ENCODE measurements at regions not wholly inside any gene's neighbourhood (a gene's known extent, or its start where the extent isn't known, plus 50 kb on each side); places are given as distances from the start of the nearest gene placed in this dataset.

DNA sequence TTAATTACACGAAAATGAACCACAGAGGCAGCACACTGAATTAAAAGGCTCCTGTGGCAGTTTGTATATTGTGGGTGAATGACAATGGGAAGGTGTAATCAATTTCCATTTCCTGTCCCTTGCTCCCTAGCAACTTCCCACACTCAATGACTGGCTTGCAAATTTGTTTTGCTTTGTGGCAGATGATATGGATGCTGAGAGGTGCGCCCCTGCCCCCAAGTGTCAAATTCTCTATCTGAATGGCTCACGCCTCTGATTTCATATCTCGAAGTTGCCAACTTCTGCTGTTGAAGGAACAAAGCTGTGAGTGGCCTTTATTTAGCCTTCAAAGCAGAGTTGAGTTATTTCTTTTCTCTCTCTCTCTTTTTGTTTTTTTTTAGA lies 86.0 kb downstream of the FOXD2 start:
- H3K27me3 ChIP-seq = no peaks in the 10 kb centered on the region
- intact Hi-C loops (cut with DNase I; ENCODE audit: low total_unique reads) = no loop called here
- no peak overlapping the region for H3K4me3 ChIP-seq
- H3K36me3 ChIP-seq = no peaks in the 10 kb centered on the region
- peaks cover 0 to 1% (median 0%) of the 10 kb centered on the region in 3 donors for H3K9me3 ChIP-seq
- no peak overlapping the region for H3K27ac ChIP-seq
- TF ChIP-seq, protein P1, sequence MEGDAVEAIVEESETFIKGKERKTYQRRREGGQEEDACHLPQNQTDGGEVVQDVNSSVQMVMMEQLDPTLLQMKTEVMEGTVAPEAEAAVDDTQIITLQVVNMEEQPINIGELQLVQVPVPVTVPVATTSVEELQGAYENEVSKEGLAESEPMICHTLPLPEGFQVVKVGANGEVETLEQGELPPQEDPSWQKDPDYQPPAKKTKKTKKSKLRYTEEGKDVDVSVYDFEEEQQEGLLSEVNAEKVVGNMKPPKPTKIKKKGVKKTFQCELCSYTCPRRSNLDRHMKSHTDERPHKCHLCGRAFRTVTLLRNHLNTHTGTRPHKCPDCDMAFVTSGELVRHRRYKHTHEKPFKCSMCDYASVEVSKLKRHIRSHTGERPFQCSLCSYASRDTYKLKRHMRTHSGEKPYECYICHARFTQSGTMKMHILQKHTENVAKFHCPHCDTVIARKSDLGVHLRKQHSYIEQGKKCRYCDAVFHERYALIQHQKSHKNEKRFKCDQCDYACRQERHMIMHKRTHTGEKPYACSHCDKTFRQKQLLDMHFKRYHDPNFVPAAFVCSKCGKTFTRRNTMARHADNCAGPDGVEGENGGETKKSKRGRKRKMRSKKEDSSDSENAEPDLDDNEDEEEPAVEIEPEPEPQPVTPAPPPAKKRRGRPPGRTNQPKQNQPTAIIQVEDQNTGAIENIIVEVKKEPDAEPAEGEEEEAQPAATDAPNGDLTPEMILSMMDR (IDR thresholded peaks at IDR 0.05) = no peak
- peaks cover 0 to 27% (median 11%) of the 10 kb centered on the region in 4 donors for H3K4me1 ChIP-seq
- DNase-seq = no peak

GRCh38 chr1:47524272-47524671 lies 86.4 kb downstream of the FOXD2 start:
- H3K36me3 ChIP-seq = no peaks in the 10 kb centered on the region
- intact Hi-C loops (cut with DNase I; ENCODE audit: low total_unique reads) = no loop called here
- no peak overlapping the region for H3K4me3 ChIP-seq
- TF ChIP-seq, protein P1 (IDR thresholded peaks at IDR 0.05) = no peak
- H3K4me1 ChIP-seq = peaks cover 0 to 27% (median 11%) of the 10 kb centered on the region in 4 donors
- no peak overlapping the region for H3K27ac ChIP-seq
- H3K27me3 ChIP-seq = no peaks in the 10 kb centered on the region
- no peak for DNase-seq
- H3K9me3 ChIP-seq = peaks cover 0 to 6% (median 2%) of the 10 kb centered on the region in 3 donors

- H3K4me3 ChIP-seq = no peak overlapping the region
- DNase-seq = no peak
- H3K27me3 ChIP-seq = no peaks in the 10 kb centered on the region
- TF ChIP-seq, protein P1 (IDR thresholded peaks at IDR 0.05) = peak in 1 of 2 experiments; percentile 8
- peaks cover 0 to 10% (median 3%) of the 10 kb centered on the region in 4 donors for H3K4me1 ChIP-seq
- intact Hi-C loops (cut with DNase I; ENCODE audit: low total_unique reads) = loop anchor here (5.0 kb wide), 1 partner anchor 180 kb away; no protein-coding TSS in a partner anchor
- no peaks in the 10 kb centered on the region for H3K36me3 ChIP-seq
- no peak overlapping the region for H3K27ac ChIP-seq
- H3K9me3 ChIP-seq = peaks cover 0 to 10% (median 7%) of the 10 kb centered on the region in 3 donors
Measured at GRCh38 chr1:47527653-47528272, 89.9 kb downstream of the FOXD2 start.

DNA sequence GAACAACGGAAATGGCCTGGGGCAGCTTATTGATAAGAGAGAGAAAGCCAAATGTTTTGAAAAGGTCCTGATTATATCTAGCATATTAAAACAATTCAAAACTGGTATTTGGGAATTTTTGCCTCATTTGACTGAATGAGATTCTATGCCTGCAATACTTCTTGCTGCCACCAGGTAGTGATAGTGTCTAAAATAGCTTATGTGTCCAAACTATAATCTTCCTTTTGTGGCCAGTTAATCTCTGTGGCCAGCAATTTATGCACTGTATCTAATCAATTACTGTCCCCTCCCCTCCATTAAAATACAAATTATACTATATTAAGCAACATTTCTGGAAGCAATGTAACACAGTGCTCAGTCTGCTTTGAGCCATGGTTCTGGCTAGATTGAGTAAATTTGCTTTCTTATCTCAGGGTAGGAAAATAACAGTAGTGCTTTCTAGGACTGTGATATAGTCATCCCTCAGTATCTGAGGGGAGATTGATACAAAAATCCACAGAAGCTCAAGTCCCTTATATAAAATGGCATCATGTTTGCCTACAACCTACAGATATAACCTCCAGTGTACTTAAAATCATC lies 91.8 kb downstream of the FOXD2 start:
- Histone ChIP-seq H3K27ac (no peak overlapping the region), H3K36me3 (no peaks in the 10 kb centered on the region), H3K4me1 (peaks cover 0 to 25% (median 18%) of the 10 kb centered on the region in 4 donors), H3K4me3 (no peak overlapping the region), H3K27me3 (no peaks in the 10 kb centered on the region), H3K9me3 (peaks cover 0 to 10% (median 7%) of the 10 kb centered on the region in 3 donors)
- TF ChIP-seq, protein P1 (IDR thresholded peaks at IDR 0.05) = peak in 1 of 2 experiments; percentile 39
- intact Hi-C loops (cut with DNase I; ENCODE audit: low total_unique reads) = loop anchor here (5.0 kb wide), 1 partner anchor 178 kb away; no protein-coding TSS in a partner anchor
- DNase-seq = no peak

- TF ChIP-seq, protein P1 (IDR thresholded peaks at IDR 0.05) = no peak
- H3K27ac ChIP-seq = peak overlapping the region; percentile 74 to 83
Measured at GRCh38 chr1:47532921-47533792, 95.3 kb downstream of the FOXD2 start.

More at GRCh38 chr1:47532921-47533792, 95.3 kb downstream of the FOXD2 start:
- Histone ChIP-seq H3K4me1 (peaks cover 0 to 51% (median 26%) of the 10 kb centered on the region in 4 donors), H3K4me3 (peak overlapping the region; percentile 44 to 51), H3K9me3 (peaks cover 0 to 10% (median 7%) of the 10 kb centered on the region in 3 donors), H3K36me3 (no peaks in the 10 kb centered on the region), H3K27me3 (no peaks in the 10 kb centered on the region)
- DNase-seq = peak; percentile 45 to 83
- intact Hi-C loops (cut with DNase I; ENCODE audit: low total_unique reads) = no loop called here
